ENCODE measurements at regions not wholly inside any gene's neighbourhood (a gene's known extent, or its start where the extent isn't known, plus 50 kb on each side); places are given as distances from the start of the nearest gene placed in this dataset.

- TF ChIP-seq CTCF (conservative IDR thresholded peaks at IDR 0.05; ENCODE audit: low read length) (no peak), EZH2phosphoT487 (IDR thresholded peaks at IDR 0.05; ENCODE audit: borderline replicate concordance, low read depth, low read length) (no peak)
These were observed 254.3 kb downstream of the IPMK start for GRCh38 chr10:58013406-58013805.
